Chondrocyte (in vitro differentiated cells): ENCODE measurements at regions not wholly inside any gene's neighbourhood (a gene's known extent, or its start where the extent isn't known, plus 50 kb on each side); places are given as distances from the start of the nearest gene placed in this dataset.

Experiments used
- DNase-seq: peaks from one replicate; pipeline ENCODE4 v3.0.0; 2021; ENCODE audit warnings: mixed read lengths, low spot score
- H3K27ac Mint-ChIP-seq: one replicate; pipeline ENCODE4 v1.8.0; 2021; ENCODE audit warnings: mild to moderate bottlenecking, moderate library complexity, mixed read lengths; ENCODE audit not compliant: unreplicated experiment
- H3K27me3 Mint-ChIP-seq: 2 replicates; pipeline ENCODE4 v1.8.0; 2021; ENCODE audit warnings: low read depth, mixed read lengths
- H3K36me3 Mint-ChIP-seq: 2 replicates; pipeline ENCODE4 v1.8.0; 2021; ENCODE audit warnings: low read depth, mixed read lengths
- H3K4me1 Mint-ChIP-seq: 2 replicates; pipeline ENCODE4 v1.8.0; 2021; ENCODE audit warnings: low read depth, mild to moderate bottlenecking, mixed read lengths
- H3K4me3 Mint-ChIP-seq: one replicate; pipeline ENCODE4 v1.8.0; 2021; ENCODE audit warnings: mild to moderate bottlenecking, moderate library complexity, mixed read lengths; ENCODE audit not compliant: unreplicated experiment
- H3K9me3 Mint-ChIP-seq: 2 replicates; pipeline ENCODE4 v1.8.0; 2021; ENCODE audit warnings: low read depth, mixed read lengths
- CTCF ChIP-seq: fragments of 200-600 bp; sonication (generic); IDR thresholded peaks from 2 replicates; pipeline ENCODE4 v1.5.0; 2021; ENCODE audit warnings: antibody characterized with exemption, mild to moderate bottlenecking, moderate library complexity

- no peak for DNase-seq
- Mint-ChIP-seq H3K4me1 (no peaks in the 10 kb centered on the region), H3K36me3 (no peaks in the 10 kb centered on the region), H3K27me3 (no peaks in the 10 kb centered on the region), H3K27ac (no peak overlapping the region), H3K9me3 (no peaks in the 10 kb centered on the region), H3K4me3 (no peak overlapping the region)
- TF ChIP-seq CTCF, result no peak
These were observed 308.8 kb downstream of the MAP2K6 start for GRCh38 chr17:69723316-69723715.

- TF ChIP-seq CTCF, result peak; percentile 21
- H3K4me1 Mint-ChIP-seq, result no peaks in the 10 kb centered on the region
- no peaks in the 10 kb centered on the region for H3K27me3 Mint-ChIP-seq
- no peak overlapping the region for H3K27ac Mint-ChIP-seq
- no peak for DNase-seq
- no peaks in the 10 kb centered on the region for H3K9me3 Mint-ChIP-seq
- no peak overlapping the region for H3K4me3 Mint-ChIP-seq
- H3K36me3 Mint-ChIP-seq, result no peaks in the 10 kb centered on the region
These were observed 309.2 kb downstream of the MAP2K6 start for GRCh38 chr17:69723741-69724140.

GRCh38 chr17:69724238-69724637, 309.7 kb downstream of the MAP2K6 start:
- Mint-ChIP-seq H3K4me3 (no peak overlapping the region), H3K27ac (no peak overlapping the region), H3K27me3 (no peaks in the 10 kb centered on the region), H3K36me3 (no peaks in the 10 kb centered on the region), H3K9me3 (no peaks in the 10 kb centered on the region), H3K4me1 (no peaks in the 10 kb centered on the region)
- no peak for TF ChIP-seq CTCF
- DNase-seq, result no peak

- Mint-ChIP-seq H3K4me3 (no peak overlapping the region), H3K27ac (no peak overlapping the region), H3K36me3 (no peaks in the 10 kb centered on the region), H3K9me3 (no peaks in the 10 kb centered on the region), H3K27me3 (no peaks in the 10 kb centered on the region), H3K4me1 (no peaks in the 10 kb centered on the region)
- no peak for DNase-seq
- no peak for TF ChIP-seq CTCF
These were observed 310.6 kb downstream of the MAP2K6 start for GRCh38 chr17:69725146-69725545.

- TF ChIP-seq CTCF, result no peak
- Mint-ChIP-seq H3K4me3 (no peak overlapping the region), H3K4me1 (peaks cover 8% of the 10 kb centered on the region), H3K36me3 (no peaks in the 10 kb centered on the region), H3K27me3 (no peaks in the 10 kb centered on the region), H3K27ac (no peak overlapping the region), H3K9me3 (no peaks in the 10 kb centered on the region)
- DNase-seq, result no peak
These were observed 314.3 kb downstream of the MAP2K6 start for GRCh38 chr17:69728816-69729215.
